Activated B cell treated with CpG ODN at 0.5 μM for 24 hours (primary cell): ENCODE measurements at regions not wholly inside any gene's neighbourhood (a gene's known extent, or its start where the extent isn't known, plus 50 kb on each side); places are given as distances from the start of the nearest gene placed in this dataset.

ENCODE experiments used
- ATAC-seq: fragments of 200-7000 bp; cut with Tn5 transposase; one replicate; pipeline ENCODE4 v1.10.0; 2021; ENCODE audit warnings: low read depth, mild to moderate bottlenecking, moderate library complexity
- CTCF ChIA-PET: fragments of 350-600 bp; sonication (Branson Sonifier 250); formaldehyde crosslinking; loops from one replicate; lab custom pipeline; 2021; ENCODE audit warnings: antibody characterized with exemption; lab: Charles Lee
- POLR2A ChIA-PET: fragments of 350-600 bp; sonication (Branson Sonifier 250); formaldehyde crosslinking; loops from one replicate; lab custom pipeline; 2021; ENCODE audit warnings: antibody characterized with exemption; lab: Charles Lee
- DNase-seq: peaks from one replicate; pipeline ENCODE4 v3.0.0; 2022
- H3K27ac Mint-ChIP-seq: one replicate; pipeline ENCODE4 v1.8.0; 2020; ENCODE audit warnings: mixed read lengths
- H3K27me3 Mint-ChIP-seq: one replicate; pipeline ENCODE4 v1.8.0; 2021; ENCODE audit warnings: mixed read lengths
- H3K36me3 Mint-ChIP-seq: one replicate; pipeline ENCODE4 v1.8.0; 2021; ENCODE audit warnings: low read depth, mixed read lengths
- H3K4me1 Mint-ChIP-seq: one replicate; pipeline ENCODE4 v1.8.0; 2021; ENCODE audit warnings: mixed read lengths
- H3K4me3 Mint-ChIP-seq: one replicate; pipeline ENCODE4 v1.8.0; 2020; ENCODE audit warnings: mild to moderate bottlenecking, mixed read lengths
- H3K9me3 Mint-ChIP-seq: one replicate; pipeline ENCODE4 v1.8.0; 2020; ENCODE audit warnings: mixed read lengths
- intact Hi-C: fragments of 100-400 bp; cut with micrococcal nuclease; formaldehyde crosslinking; loops from one replicate; pipeline ENCODE4 v1.15.1; 2024
- TF ChIP-seq, protein P1 (sequence below): fragments of 200-600 bp; IDR thresholded peaks from one replicate; pipeline ENCODE4 v1.8.0; 2022; ENCODE audit warnings: antibody characterized with exemption, mild to moderate bottlenecking

- Mint-ChIP-seq H3K36me3 (no peaks in the 10 kb centered on the region), H3K9me3 (no peaks in the 10 kb centered on the region)
- POLR2A ChIA-PET: no interaction called here
Observed at GRCh38 chr11:34750692-34751405, 130.0 kb downstream of the EHF start.

GRCh38 chr11:34749666-34750659, 129.1 kb downstream of the EHF start:
- H3K36me3 Mint-ChIP-seq: no peaks in the 10 kb centered on the region
- CTCF ChIA-PET: no interaction called here
- H3K4me1 Mint-ChIP-seq: no peaks in the 10 kb centered on the region
- H3K9me3 Mint-ChIP-seq: no peaks in the 10 kb centered on the region
- intact Hi-C loops: no loop called here
- H3K4me3 Mint-ChIP-seq: no peak overlapping the region
- no peak overlapping the region for H3K27ac Mint-ChIP-seq
- TF ChIP-seq, protein P1, sequence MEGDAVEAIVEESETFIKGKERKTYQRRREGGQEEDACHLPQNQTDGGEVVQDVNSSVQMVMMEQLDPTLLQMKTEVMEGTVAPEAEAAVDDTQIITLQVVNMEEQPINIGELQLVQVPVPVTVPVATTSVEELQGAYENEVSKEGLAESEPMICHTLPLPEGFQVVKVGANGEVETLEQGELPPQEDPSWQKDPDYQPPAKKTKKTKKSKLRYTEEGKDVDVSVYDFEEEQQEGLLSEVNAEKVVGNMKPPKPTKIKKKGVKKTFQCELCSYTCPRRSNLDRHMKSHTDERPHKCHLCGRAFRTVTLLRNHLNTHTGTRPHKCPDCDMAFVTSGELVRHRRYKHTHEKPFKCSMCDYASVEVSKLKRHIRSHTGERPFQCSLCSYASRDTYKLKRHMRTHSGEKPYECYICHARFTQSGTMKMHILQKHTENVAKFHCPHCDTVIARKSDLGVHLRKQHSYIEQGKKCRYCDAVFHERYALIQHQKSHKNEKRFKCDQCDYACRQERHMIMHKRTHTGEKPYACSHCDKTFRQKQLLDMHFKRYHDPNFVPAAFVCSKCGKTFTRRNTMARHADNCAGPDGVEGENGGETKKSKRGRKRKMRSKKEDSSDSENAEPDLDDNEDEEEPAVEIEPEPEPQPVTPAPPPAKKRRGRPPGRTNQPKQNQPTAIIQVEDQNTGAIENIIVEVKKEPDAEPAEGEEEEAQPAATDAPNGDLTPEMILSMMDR: no peak
- POLR2A ChIA-PET: no interaction called here
- no peak for DNase-seq
- H3K27me3 Mint-ChIP-seq: peaks cover 9% of the 10 kb centered on the region
- ATAC-seq: no peak

More at GRCh38 chr11:34750692-34751405, 130.0 kb downstream of the EHF start:
- Mint-ChIP-seq H3K4me3 (no peak overlapping the region), H3K27ac (no peak overlapping the region), H3K27me3 (peaks cover 9% of the 10 kb centered on the region), H3K4me1 (no peaks in the 10 kb centered on the region)
- DNase-seq (no peak), ATAC-seq (no peak)
- CTCF ChIA-PET: no interaction called here
- intact Hi-C loops: no loop called here
- TF ChIP-seq, protein P1: no peak

DNA sequence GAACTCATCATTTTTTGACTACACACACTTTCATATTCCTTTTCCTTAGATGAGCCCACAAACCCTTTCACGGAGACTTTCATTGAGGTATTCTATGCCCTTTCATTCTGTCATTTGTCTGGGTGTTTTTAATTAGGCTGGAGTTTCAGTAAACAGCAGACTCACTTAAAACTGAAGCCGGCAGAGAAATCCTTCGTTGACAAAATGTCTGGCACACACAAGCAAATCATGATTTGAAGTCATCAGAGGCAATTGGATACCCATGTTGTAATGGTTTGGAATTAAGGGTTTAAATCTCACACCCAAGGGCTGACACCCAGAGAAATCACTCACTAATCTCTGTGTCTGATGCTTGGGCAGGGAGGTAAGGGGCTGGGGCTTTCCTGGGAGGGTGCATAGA, 127.1 kb downstream of the EHF start:
- ATAC-seq: no peak
- ChIA-PET CTCF (no interaction called here), POLR2A (no interaction called here)
- intact Hi-C loops: no loop called here
- Mint-ChIP-seq H3K36me3 (no peaks in the 10 kb centered on the region), H3K9me3 (no peaks in the 10 kb centered on the region), H3K4me1 (no peaks in the 10 kb centered on the region), H3K27me3 (peaks cover 10% of the 10 kb centered on the region), H3K27ac (no peak overlapping the region), H3K4me3 (no peak overlapping the region)
- no peak for DNase-seq
- TF ChIP-seq, protein P1: no peak

GRCh38 chr11:34747251-34747650, 126.4 kb downstream of the EHF start:
- Mint-ChIP-seq H3K9me3 (no peaks in the 10 kb centered on the region), H3K36me3 (no peaks in the 10 kb centered on the region), H3K4me3 (no peak overlapping the region), H3K4me1 (no peaks in the 10 kb centered on the region), H3K27ac (no peak overlapping the region), H3K27me3 (peaks cover 11% of the 10 kb centered on the region)
- ChIA-PET CTCF (no interaction called here), POLR2A (no interaction called here)
- DNase-seq: no peak
- ATAC-seq: no peak
- TF ChIP-seq, protein P1: no peak
- intact Hi-C loops: no loop called here

- Mint-ChIP-seq H3K36me3 (no peaks in the 10 kb centered on the region), H3K4me3 (no peak overlapping the region), H3K4me1 (no peaks in the 10 kb centered on the region), H3K9me3 (no peaks in the 10 kb centered on the region), H3K27me3 (peaks cover 8% of the 10 kb centered on the region), H3K27ac (no peak overlapping the region)
- DNase-seq: no peak
- TF ChIP-seq, protein P1: no peak
- CTCF ChIA-PET: no interaction called here
- POLR2A ChIA-PET: interaction anchor here (0.7 kb wide), 1 partner anchor 1506 kb away, joined by 3 read pairs; no protein-coding TSS in a partner anchor
- intact Hi-C loops: no loop called here
- no peak for ATAC-seq
Observed at GRCh38 chr11:34745195-34745594, 124.3 kb downstream of the EHF start.
